NB4 (cell line): ENCODE measurements at regions not wholly inside any gene's neighbourhood (a gene's known extent, or its start where the extent isn't known, plus 50 kb on each side); places are given as distances from the start of the nearest gene placed in this dataset.

Experiments
- POLR2A ChIP-seq: IDR thresholded peaks from 2 replicates; pipeline ENCODE4 v1.6.1; 2011; ENCODE audit warnings: mild to moderate bottlenecking; ENCODE audit not compliant: insufficient read length; ENCODE audit errors: extremely low read depth
- TF ChIP-seq, protein P1 (sequence below): IDR thresholded peaks from one replicate; pipeline ENCODE4 v1.5.1; 2012; ENCODE audit warnings: low read depth, low read length
- TF ChIP-seq, protein P2 (sequence below): IDR thresholded peaks from 2 replicates; pipeline ENCODE4 v1.6.1; 2011; ENCODE audit warnings: low read depth, low read length

DNA sequence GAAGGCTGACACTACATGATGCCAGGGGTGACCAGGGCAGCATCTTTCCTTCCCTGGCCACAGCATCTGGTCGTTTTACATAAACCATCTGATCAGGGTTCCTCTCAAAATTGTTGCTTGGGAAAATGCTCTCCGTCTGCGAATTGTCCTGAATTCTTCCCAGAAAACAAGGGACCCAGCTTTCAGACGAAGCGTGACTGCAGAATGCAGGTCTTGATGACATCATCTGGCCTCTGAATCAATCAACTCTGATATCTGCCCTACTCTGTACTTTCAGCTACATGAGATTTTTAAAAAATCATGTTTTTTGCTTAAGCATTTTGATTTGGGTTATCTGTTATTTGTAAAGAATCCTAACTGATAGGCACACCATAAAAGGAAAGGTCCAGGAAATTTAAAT lies 246.6 kb upstream of the IRS2 start:
- TF ChIP-seq, protein P1, sequence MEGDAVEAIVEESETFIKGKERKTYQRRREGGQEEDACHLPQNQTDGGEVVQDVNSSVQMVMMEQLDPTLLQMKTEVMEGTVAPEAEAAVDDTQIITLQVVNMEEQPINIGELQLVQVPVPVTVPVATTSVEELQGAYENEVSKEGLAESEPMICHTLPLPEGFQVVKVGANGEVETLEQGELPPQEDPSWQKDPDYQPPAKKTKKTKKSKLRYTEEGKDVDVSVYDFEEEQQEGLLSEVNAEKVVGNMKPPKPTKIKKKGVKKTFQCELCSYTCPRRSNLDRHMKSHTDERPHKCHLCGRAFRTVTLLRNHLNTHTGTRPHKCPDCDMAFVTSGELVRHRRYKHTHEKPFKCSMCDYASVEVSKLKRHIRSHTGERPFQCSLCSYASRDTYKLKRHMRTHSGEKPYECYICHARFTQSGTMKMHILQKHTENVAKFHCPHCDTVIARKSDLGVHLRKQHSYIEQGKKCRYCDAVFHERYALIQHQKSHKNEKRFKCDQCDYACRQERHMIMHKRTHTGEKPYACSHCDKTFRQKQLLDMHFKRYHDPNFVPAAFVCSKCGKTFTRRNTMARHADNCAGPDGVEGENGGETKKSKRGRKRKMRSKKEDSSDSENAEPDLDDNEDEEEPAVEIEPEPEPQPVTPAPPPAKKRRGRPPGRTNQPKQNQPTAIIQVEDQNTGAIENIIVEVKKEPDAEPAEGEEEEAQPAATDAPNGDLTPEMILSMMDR: no peak
- TF ChIP-seq POLR2A: no peak
- TF ChIP-seq, protein P2, sequence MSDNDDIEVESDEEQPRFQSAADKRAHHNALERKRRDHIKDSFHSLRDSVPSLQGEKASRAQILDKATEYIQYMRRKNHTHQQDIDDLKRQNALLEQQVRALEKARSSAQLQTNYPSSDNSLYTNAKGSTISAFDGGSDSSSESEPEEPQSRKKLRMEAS: no peak
